HG02798 (cell line): ENCODE measurements at regions not wholly inside any gene's neighbourhood (a gene's known extent, or its start where the extent isn't known, plus 50 kb on each side); places are given as distances from the start of the nearest gene placed in this dataset.

Source experiments
- ATAC-seq: cut with Tn5 transposase; IDR thresholded peaks from one replicate; pipeline ENCODE4 v1.9.1; 2021; ENCODE audit warnings: mild to moderate bottlenecking; ENCODE audit not compliant: unreplicated experiment, poor library complexity

- no peak for ATAC-seq
Measured at GRCh38 chr10:58968389-58968755, 208.1 kb upstream of the PHYHIPL start.

DNA sequence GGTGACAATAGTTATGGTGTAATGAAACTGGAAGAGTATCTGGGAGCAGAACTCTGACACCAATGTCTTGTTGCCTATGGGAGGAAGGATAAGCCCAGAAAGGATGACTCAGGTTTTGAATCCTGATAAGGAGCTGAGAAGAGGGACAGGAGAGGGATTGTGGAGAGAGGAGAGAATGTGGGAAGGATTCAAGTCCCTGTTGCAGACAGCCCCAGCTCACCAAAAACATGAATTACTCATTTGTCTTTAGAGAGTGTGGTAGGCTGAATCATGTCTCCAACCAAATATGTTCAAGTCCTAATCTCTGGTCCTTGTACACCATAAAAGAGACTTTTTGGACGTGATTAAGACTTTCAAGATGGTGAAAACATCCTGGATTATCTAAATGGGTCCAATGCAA is 206.9 kb upstream of the PHYHIPL start:
- ATAC-seq = no peak

DNA sequence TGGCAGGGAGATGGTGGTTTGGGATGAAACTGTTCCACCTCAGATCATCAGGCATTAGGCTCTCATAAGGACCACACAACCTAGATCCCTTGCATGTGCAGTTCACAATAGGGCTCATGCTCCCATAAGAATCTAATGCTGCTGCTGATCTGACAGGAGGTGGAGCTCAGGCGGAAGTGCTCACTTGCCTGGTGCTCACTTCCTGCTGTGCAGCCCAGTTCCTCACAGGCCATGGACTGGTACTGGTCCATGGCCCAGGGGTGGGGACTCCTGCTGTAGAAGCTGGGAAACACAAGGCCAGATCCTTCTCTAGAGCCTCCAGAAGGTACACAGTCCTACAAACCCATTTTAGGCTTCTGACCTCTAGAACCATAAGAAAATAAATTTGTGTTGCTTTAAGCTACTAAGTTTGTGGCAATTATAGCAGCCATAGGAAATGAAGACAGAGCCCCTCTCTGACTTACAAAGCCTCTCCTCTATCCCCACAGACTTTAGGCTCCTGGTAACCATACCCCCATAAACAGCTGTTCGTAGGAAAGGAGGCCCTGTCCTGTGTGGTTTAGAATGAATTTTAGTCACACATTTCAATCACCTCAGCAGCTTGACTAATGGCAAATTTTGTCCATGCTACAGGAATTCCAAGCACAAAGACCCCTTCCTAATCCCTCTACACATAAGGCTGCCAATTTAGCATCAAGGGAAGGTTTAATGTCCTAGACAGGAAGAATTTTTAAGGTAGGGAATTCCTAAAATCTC is 206.1 kb upstream of the PHYHIPL start:
- ATAC-seq = no peak

- ATAC-seq = no peak
Measured at GRCh38 chr10:58971211-58971610, 205.2 kb upstream of the PHYHIPL start.

DNA sequence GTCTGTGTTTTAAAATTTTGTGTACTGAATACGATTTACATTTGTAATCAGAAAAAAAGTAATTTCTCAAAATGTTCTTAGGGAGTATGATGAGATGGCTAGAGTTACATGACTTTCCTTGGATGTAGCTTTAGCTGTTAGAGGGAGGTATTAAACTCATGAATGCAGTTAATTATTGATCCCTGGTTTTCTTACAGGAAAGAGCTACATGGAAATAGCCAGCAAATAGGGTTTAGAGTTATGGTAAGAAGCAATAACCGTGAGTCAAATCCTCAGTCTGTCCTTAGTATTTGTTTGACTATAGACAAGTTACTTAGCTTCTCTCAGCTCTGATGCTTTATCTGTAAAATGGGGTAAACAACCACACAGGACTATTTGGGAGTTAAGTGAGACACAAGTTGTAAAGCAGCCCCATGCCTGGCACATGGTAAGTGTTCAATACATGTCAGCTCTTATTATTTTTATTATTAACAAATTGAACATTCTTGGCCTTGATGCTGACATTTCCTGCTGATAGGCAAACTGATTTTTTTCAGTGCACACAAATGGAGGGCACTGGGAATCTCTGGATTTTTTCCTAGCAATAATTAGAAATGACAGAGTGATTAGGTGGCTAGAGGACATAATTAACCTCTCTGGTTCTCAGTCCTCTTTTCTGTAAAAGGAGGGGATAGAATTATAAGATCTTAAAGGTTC is 204.5 kb upstream of the PHYHIPL start:
- no peak for ATAC-seq

- no peak for ATAC-seq
Measured at GRCh38 chr10:58972576-58973234, 203.7 kb upstream of the PHYHIPL start.

DNA sequence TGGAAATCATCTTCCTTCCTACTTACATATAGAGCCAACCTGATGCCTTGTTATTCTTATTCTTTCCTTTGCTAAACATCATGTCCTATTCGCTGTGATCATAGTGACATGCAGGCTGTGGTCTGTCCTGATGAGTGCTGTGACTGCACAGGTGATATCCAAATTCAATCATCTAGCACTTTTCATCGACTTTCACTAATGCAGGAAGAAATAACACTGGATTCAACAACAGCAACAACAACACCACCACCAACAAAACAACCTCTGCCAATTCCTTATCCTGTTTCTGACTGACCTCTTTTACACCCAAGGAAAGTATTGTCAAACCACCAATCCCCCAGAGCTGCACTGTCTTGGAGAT is 203.2 kb upstream of the PHYHIPL start:
- no peak for ATAC-seq

DNA sequence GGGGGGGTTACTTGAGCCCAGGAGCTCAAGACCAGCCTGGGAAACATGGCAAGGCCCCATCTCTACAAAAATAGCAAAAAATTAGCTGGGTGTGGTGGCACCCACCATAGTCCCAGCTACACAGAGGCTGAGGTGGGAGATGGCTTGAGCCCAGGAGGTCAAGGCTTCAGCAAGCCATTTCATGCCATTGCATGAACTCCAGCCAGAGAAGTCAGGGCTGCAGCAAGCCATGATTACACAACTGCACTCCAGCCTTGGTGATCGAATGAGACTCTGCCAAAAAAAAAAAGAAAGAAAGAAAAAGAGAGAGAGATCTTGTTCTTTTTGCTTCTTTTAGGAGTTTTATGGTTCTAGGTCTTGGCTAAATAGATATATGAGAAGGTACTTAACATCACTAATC is 200.2 kb upstream of the PHYHIPL start:
- no peak for ATAC-seq

DNA sequence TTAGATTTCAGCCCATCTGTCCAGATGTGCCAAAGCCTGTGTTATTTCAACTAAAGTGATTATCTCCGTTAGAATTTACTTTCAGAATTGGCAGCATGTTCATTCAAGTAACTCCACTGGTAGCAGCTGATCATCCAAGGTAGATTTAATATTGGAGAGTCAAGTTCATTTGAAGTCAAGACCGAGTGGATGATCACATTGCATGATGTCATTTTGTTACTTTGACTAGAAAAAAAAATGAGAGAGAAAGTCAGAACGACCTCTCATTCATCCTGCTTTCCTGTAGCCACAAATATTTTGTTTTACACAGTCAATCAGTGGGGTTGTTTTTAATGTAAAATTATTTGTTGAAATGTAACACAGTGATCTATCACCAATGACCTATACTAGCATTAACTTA is 196.7 kb upstream of the PHYHIPL start:
- no peak for ATAC-seq

DNA sequence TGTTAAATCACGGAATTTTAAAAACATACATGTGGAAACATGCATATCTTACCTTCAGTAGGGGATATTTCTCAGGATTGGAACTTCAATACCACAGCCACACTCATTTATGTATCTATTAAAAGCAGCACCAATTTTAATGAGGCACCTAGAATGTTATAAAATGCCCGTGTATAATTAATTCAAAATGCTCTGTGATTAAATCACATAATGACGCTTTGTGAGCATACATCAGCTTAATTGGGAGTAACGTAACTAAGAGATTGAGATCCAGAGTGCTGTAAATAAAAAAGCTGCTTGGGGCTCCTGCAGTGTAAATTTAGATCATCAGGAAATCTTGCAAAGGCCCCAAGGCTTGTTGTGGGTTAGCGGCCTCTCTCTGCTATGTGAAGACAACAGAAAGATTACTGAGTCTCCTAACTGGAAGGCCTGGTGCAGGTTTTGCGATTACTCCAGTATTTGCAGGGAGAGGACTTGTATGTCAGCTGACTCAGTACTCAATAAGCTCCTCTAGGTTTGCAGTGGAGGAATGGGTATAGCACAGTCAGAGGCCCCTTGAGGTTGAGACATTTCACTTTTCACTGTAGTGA is 195.5 kb upstream of the PHYHIPL start:
- no peak for ATAC-seq

DNA sequence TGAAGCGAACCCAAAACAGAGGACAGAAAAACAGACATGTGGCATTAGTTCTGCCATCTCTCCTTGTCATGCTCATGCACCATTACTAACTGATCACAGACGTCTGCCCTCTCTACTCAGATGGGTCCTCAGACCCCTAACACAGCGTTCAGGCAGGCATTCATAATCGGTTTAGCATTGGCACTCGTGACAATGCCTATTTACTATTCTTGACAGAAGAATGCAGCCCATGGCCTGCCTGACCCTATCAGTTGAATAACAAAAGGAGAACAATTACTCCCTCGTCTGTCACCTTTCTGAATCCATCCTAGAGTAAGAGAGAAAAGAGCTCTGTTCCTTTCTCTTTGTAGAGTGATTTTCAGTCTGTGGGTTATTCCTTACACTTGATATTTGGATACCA is 194.6 kb upstream of the PHYHIPL start:
- ATAC-seq = no peak

- ATAC-seq = no peak
Measured at GRCh38 chr10:58982470-58983239, 193.8 kb upstream of the PHYHIPL start.

DNA sequence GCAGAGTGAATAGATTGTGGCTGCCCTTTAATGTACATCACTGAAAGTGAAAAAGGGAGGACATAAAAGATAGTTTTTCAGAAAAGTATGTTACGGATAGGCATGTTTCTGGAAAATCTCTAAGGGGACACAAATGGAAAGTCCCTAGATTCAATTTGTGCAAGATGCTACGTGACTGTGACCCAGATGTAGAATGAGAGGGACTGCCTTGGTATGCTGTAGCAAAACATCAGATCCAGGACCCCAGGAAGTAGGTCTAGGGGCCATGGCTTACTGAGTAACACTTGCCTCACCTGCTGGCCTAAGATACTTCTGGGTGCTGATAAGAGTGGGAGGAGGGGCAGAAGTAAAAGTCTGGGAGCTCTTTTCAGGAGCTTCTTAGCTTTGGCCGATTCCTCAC is 191.2 kb upstream of the PHYHIPL start:
- no peak for ATAC-seq

DNA sequence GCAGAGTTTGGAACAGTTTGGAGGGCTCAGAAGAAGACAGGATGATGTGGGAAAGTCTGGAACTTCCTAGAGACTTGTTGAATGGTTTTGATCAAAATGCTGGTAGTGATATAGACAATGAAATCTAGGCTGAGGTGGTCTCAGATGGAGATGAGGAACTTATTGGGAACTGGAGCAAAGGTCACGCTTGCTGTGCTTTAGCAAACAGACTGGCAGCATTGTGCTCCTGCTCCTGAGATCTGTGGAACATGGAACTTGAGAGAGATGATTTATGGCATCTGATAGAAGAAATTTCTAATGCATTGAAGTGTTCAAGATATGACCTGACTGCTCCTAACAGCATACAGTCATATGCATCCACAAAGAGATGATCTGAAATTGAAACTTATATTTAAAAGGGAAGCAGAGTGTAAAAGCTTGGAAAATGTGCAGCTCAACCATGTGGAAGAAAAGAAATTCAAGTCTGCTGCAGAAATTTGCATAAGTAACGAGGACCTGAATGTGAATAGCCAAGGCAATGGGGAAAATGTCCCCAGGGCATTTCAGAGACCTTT is 186.9 kb upstream of the PHYHIPL start:
- ATAC-seq = no peak

DNA sequence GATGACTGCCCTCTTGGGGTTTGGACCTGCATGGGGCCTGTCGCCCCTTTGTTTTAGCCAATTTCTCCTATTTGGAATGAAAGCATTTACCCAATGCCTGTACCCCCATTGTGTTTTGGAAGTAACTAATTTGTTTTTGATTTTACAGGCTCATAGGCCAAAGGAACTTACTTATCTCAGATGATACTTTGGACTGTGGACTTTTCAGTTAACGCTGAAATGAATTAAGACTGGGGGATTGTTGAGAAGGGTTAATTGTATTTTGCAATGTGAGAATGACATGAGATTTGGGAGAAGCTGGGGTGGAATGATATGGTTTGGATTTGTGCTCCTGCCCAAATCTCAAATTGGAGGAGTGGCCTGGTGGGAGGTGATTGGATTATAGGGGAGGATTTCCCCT is 185.8 kb upstream of the PHYHIPL start:
- no peak for ATAC-seq

- ATAC-seq = no peak
Measured at GRCh38 chr10:58991856-58992255, 184.6 kb upstream of the PHYHIPL start.

- ATAC-seq = no peak
Measured at GRCh38 chr10:58992830-58993460, 183.5 kb upstream of the PHYHIPL start.

GRCh38 chr10:58993480-58994221 is 182.8 kb upstream of the PHYHIPL start:
- ATAC-seq = peak; percentile 87
